Small intestine (tissue), 7 donors: ENCODE measurements at regions not wholly inside any gene's neighbourhood (a gene's known extent, or its start where the extent isn't known, plus 50 kb on each side); places are given as distances from the start of the nearest gene placed in this dataset.

Source experiments
- DNase-seq, 2 donors: peaks; one replicate each; pipeline versions ENCODE4 v3.0.0 to v3.0.0-alpha.2; 2013
- FAIRE-seq: peaks from 2 replicates; lab custom pipeline; 2012; peaks lifted over from hg19 to GRCh38; lab: Jason Lieb, UNC
- H3K27ac ChIP-seq, 3 donors: one replicate each; pipeline ENCODE4 v1.5.1; 2013; ENCODE audit warnings: low read length in 2 of 3, mild to moderate bottlenecking in 2 of 3, control low read depth in 1 of 3, inconsistent platforms in 1 of 3, low read depth in 1 of 3, moderate library complexity in 1 of 3
- H3K27me3 ChIP-seq, 3 donors: one replicate each; pipeline ENCODE4 v1.6.1; 2013; ENCODE audit warnings: low read length in 3 of 3, inconsistent platforms in 1 of 3; ENCODE audit not compliant: control insufficient read depth in 3 of 3, insufficient read depth in 3 of 3
- H3K36me3 ChIP-seq, 3 donors: one replicate each; pipeline ENCODE4 v1.6.1; 2013; ENCODE audit warnings: low read length in 3 of 3, inconsistent platforms in 1 of 3, low read depth in 1 of 3, mild to moderate bottlenecking in 1 of 3, moderate library complexity in 1 of 3; ENCODE audit not compliant: control insufficient read depth in 3 of 3, insufficient read depth in 2 of 3
- H3K4me1 ChIP-seq, 3 donors: one replicate each; pipeline ENCODE4 v1.6.1; 2013; ENCODE audit warnings: low read length in 2 of 3, inconsistent platforms in 1 of 3, low read depth in 1 of 3, mild to moderate bottlenecking in 1 of 3, moderate library complexity in 1 of 3; ENCODE audit not compliant: control insufficient read depth in 3 of 3, insufficient read depth in 2 of 3
- H3K4me3 ChIP-seq, 3 donors: one replicate each; pipeline ENCODE4 v1.5.1; 2013; ENCODE audit warnings: low read length in 3 of 3, control low read depth in 1 of 3, inconsistent platforms in 1 of 3, low read depth in 1 of 3, mild to moderate bottlenecking in 1 of 3, moderate library complexity in 1 of 3
- H3K9me3 ChIP-seq, 2 donors: one replicate each; pipeline ENCODE4 v1.6.1; 2013; ENCODE audit warnings: low read depth in 1 of 2, low read length in 1 of 2; ENCODE audit not compliant: control insufficient read depth in 2 of 2, insufficient read depth in 1 of 2
- WGBS, 3 donors: extraction: QIAGEN DNeasy Blood & Tissue Kit; methylation state at CpG; one replicate each; pipeline ENCODE4 v1.1.7; 2013; 5-methylcytosine and 5-hydroxymethylcytosine counted together
- donor health status: healthy with polysubstance abuse.
- donor health status: control.
- donor health status: control.
- donor health status: Bipolar disorder and iron deficiency.
- donor health status: healthy.

GRCh38 chr4:99763635-99764101 is 53.0 kb upstream of the DAPP1 start:
- FAIRE-seq (no peak), DNase-seq (no peak)
- Histone ChIP-seq H3K36me3 (no peaks in the 10 kb centered on the region), H3K4me3 (no peak overlapping the region), H3K27ac (no peak overlapping the region), H3K4me1 (no peaks in the 10 kb centered on the region), H3K9me3 (peaks cover 0 to 6% of the 10 kb centered on the region in 2 donors), H3K27me3 (no peaks in the 10 kb centered on the region)
- 34 to 65% (median 45%) methylated on average over 3 of the region's 3 CpGs for WGBS, 3 donors

GRCh38 chr4:99762728-99763127 is 53.9 kb upstream of the DAPP1 start:
- 88 to 91% (median 90%) methylated on average over 3 of the region's 3 CpGs for WGBS, 3 donors
- Histone ChIP-seq H3K4me3 (no peak overlapping the region), H3K27ac (no peak overlapping the region), H3K9me3 (peaks cover 0 to 6% of the 10 kb centered on the region in 2 donors), H3K27me3 (no peaks in the 10 kb centered on the region), H3K36me3 (no peaks in the 10 kb centered on the region), H3K4me1 (no peaks in the 10 kb centered on the region)
- DNase-seq = no peak
- FAIRE-seq = no peak

GRCh38 chr4:99759988-99760387 is 56.6 kb upstream of the DAPP1 start:
- no peaks in the 10 kb centered on the region for H3K36me3 ChIP-seq
- no peak overlapping the region for H3K27ac ChIP-seq
- WGBS, 3 donors = 51 to 70% (median 62%) methylated on average over 1 of the region's 1 CpG
- no peaks in the 10 kb centered on the region for H3K27me3 ChIP-seq
- H3K4me3 ChIP-seq = no peak overlapping the region
- DNase-seq = no peak
- no peaks in the 10 kb centered on the region for H3K4me1 ChIP-seq
- no peak for FAIRE-seq
- peaks cover 0 to 4% of the 10 kb centered on the region in 2 donors for H3K9me3 ChIP-seq

- Histone ChIP-seq H3K4me1 (no peaks in the 10 kb centered on the region), H3K4me3 (no peak overlapping the region), H3K27me3 (no peaks in the 10 kb centered on the region), H3K36me3 (no peaks in the 10 kb centered on the region), H3K27ac (no peak overlapping the region), H3K9me3 (no peaks in the 10 kb centered on the region)
- WGBS, 3 donors = 44 to 62% (median 55%) methylated on average over 5 of the region's 5 CpGs
- no peak for DNase-seq
- FAIRE-seq = no peak
Measured at GRCh38 chr4:99759346-99759984, 57.2 kb upstream of the DAPP1 start.

GRCh38 chr4:99755223-99755944 is 61.2 kb upstream of the DAPP1 start:
- H3K4me1 ChIP-seq = no peaks in the 10 kb centered on the region
- H3K27me3 ChIP-seq = no peaks in the 10 kb centered on the region
- DNase-seq = no peak
- H3K9me3 ChIP-seq = no peaks in the 10 kb centered on the region
- WGBS, 3 donors = 74 to 81% (median 80%) methylated on average over 2 of the region's 2 CpGs
- FAIRE-seq = no peak
- no peaks in the 10 kb centered on the region for H3K36me3 ChIP-seq
- no peak overlapping the region for H3K4me3 ChIP-seq
- H3K27ac ChIP-seq = no peak overlapping the region

GRCh38 chr4:99754756-99755155 is 61.9 kb upstream of the DAPP1 start:
- Histone ChIP-seq H3K9me3 (no peaks in the 10 kb centered on the region), H3K4me3 (no peak overlapping the region), H3K36me3 (no peaks in the 10 kb centered on the region), H3K4me1 (no peaks in the 10 kb centered on the region), H3K27me3 (no peaks in the 10 kb centered on the region), H3K27ac (no peak overlapping the region)
- no peak for FAIRE-seq
- 66 to 90% (median 77%) methylated on average over 2 of the region's 2 CpGs for WGBS, 3 donors
- DNase-seq = no peak

- Histone ChIP-seq H3K4me1 (peaks cover 0 to 2% (median 0%) of the 10 kb centered on the region in 3 donors), H3K9me3 (no peaks in the 10 kb centered on the region), H3K27me3 (no peaks in the 10 kb centered on the region), H3K36me3 (no peaks in the 10 kb centered on the region), H3K4me3 (no peak overlapping the region), H3K27ac (no peak overlapping the region)
- DNase-seq = no peak
- WGBS, 3 donors = 60 to 78% (median 71%) methylated on average over 2 of the region's 2 CpGs
- FAIRE-seq = no peak
Measured at GRCh38 chr4:99753931-99754330, 62.7 kb upstream of the DAPP1 start.

GRCh38 chr4:99749445-99750391 is 66.9 kb upstream of the DAPP1 start:
- no peak for FAIRE-seq
- Histone ChIP-seq H3K27me3 (no peaks in the 10 kb centered on the region), H3K36me3 (no peaks in the 10 kb centered on the region), H3K4me3 (no peak overlapping the region), H3K9me3 (no peaks in the 10 kb centered on the region), H3K4me1 (peaks cover 0 to 2% (median 0%) of the 10 kb centered on the region in 3 donors), H3K27ac (no peak overlapping the region)
- no peak for DNase-seq
- WGBS, 3 donors = 79 to 82% (median 80%) methylated on average over 4 of the region's 4 CpGs
